Coronary artery (tissue), 2 donors: ENCODE measurements at regions not wholly inside any gene's neighbourhood (a gene's known extent, or its start where the extent isn't known, plus 50 kb on each side); places are given as distances from the start of the nearest gene placed in this dataset.

ENCODE experiments used
- DNase-seq: peaks from one replicate; pipeline ENCODE4 v3.0.0-alpha.2; 2017; ENCODE audit warnings: low spot score
- H3K27ac ChIP-seq, 2 donors: fragments of 200-600 bp; sonication (generic); one replicate each; pipeline ENCODE4 v1.5.1; 2016 to 2019
- H3K4me3 ChIP-seq: fragments of 200-600 bp; sonication (generic); 2 replicates; pipeline ENCODE4 v1.5.1; 2016; ENCODE audit warnings: mild to moderate bottlenecking, moderate library complexity
- TF ChIP-seq, protein P1 (sequence below): fragments of 200-600 bp; sonication (generic); IDR thresholded peaks from one replicate; pipeline ENCODE4 v1.5.1; 2019; ENCODE audit warnings: antibody characterized with exemption

DNA sequence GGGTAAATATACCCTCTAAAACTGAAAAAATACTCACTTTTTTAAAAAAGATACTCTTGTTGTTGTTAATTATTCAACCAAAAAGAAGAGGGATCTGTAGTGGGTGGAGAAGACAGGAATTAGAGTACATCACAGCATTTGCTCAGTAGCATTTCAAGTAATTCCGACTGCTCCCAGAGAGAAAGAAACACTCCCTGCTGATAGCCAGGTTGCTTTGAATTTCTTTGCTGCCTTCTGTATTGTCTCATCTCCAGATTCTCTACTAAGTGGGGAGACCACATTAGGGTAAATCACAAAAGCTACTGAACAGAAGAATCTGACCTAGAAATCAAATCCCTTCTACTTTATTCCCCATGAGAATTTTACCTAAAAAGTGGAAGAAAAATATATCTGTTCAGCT, 661.1 kb downstream of the BRINP3 start:
- H3K4me3 ChIP-seq = no peak overlapping the region
- no peak for DNase-seq
- no peak overlapping the region for H3K27ac ChIP-seq
- TF ChIP-seq, protein P1, sequence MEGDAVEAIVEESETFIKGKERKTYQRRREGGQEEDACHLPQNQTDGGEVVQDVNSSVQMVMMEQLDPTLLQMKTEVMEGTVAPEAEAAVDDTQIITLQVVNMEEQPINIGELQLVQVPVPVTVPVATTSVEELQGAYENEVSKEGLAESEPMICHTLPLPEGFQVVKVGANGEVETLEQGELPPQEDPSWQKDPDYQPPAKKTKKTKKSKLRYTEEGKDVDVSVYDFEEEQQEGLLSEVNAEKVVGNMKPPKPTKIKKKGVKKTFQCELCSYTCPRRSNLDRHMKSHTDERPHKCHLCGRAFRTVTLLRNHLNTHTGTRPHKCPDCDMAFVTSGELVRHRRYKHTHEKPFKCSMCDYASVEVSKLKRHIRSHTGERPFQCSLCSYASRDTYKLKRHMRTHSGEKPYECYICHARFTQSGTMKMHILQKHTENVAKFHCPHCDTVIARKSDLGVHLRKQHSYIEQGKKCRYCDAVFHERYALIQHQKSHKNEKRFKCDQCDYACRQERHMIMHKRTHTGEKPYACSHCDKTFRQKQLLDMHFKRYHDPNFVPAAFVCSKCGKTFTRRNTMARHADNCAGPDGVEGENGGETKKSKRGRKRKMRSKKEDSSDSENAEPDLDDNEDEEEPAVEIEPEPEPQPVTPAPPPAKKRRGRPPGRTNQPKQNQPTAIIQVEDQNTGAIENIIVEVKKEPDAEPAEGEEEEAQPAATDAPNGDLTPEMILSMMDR = no peak

DNA sequence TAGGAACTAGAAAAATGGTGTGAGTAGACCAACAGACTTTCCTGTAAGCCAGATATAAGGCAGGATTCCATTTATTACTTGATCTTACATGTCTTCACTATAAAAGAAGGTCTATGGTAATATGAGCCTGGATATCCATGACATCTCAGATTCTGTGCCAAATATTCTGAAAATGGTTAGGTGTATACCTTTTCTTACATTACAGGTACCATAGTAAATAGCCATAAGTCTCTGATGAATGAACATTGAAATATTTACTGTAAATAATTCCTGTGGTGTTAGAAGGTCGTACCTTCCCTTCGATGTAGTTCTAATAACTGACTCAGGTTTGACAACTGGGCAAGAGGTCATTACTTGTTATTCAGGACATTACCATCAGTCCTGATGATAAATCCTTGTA, 657.9 kb downstream of the BRINP3 start:
- H3K27ac ChIP-seq = no peak overlapping the region
- TF ChIP-seq, protein P1 = no peak
- H3K4me3 ChIP-seq = no peak overlapping the region
- no peak for DNase-seq

DNA sequence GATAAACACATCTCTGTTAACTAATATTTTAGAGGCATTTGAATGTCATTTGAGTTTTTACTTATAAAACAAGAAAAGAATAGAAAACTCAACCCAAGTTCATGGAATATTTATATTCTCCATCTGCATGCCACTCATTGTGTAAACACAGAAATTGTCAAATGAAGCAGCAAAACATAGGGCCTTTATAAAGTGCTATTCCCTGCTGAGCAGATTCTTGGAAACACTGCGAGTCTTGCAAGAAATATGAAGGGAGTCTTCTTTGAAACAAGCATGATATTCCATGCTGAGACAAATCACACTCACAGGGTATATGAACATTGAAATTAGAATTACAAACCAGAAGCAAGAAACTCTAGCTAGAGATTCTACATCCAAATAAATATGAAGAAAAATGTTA, 655.8 kb downstream of the BRINP3 start:
- Histone ChIP-seq H3K4me3 (no peak overlapping the region), H3K27ac (no peak overlapping the region)
- no peak for DNase-seq
- TF ChIP-seq, protein P1 = no peak

DNA sequence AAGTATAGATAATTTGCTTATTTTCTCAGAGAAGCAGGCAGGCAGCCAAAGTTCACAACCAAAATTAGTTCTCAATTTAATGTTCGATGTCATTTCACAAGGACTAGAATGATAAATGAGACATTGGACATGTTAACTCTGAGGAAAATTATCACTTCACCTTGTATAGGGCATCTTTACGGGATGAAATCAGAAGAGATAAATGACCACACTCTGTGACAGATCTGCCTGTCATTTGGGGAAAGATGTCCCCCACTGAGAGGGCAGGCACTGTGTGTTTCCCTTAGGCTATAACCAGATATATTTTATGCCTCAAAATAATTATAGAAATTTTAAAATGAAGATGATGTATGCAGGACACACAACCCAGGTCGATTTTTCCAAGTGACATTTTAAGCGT, 642.9 kb downstream of the BRINP3 start:
- DNase-seq = no peak
- Histone ChIP-seq H3K27ac (no peak overlapping the region), H3K4me3 (no peak overlapping the region)
- TF ChIP-seq, protein P1 = no peak

DNA sequence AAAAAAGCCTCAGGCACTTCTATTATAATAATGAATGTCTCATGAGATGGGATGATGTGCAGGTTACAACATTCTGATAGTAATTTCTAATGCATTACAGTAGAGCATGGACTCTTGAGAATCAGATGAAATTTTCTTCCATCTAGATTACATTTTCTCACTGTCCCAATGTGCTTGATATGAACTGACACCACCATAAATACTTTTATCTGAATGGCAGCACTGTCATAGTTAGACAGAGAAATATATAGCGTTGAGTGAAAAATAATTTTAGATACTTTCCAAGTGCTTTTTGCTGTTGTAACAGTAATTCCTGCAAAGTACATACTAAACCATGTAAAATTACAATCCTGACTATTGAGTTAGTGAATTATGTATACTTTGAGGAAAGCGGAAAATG, 630.1 kb downstream of the BRINP3 start:
- TF ChIP-seq, protein P1 = no peak
- Histone ChIP-seq H3K27ac (no peak overlapping the region), H3K4me3 (no peak overlapping the region)
- no peak for DNase-seq

DNA sequence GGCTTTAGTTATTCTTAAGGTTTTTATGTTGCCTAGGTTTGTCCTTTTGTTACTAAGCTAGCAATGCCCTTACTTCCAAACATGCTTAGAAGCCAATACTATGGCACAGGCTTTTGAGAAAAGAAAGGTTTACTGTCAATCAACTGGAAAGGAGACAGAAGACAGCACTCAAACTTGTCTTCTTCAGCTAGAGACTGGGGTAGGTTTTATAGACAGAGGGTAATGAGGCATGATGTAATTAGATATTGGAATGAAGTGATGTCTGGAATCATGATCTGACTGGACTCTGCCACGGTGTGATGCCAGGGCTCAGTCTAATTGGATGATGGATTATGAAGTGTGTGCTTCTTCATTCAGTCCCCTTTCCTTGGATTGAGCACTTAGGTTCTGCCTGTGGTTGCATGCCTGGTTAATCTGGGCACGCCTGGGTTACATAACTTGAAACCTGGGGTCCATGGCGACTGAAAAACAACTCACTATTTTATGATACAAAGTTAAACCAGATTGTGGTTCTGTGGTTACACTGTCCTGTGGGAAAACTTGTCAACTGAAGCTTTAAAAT, 625.8 kb downstream of the BRINP3 start:
- TF ChIP-seq, protein P1 = no peak
- Histone ChIP-seq H3K27ac (no peak overlapping the region), H3K4me3 (no peak overlapping the region)
- DNase-seq = no peak

DNA sequence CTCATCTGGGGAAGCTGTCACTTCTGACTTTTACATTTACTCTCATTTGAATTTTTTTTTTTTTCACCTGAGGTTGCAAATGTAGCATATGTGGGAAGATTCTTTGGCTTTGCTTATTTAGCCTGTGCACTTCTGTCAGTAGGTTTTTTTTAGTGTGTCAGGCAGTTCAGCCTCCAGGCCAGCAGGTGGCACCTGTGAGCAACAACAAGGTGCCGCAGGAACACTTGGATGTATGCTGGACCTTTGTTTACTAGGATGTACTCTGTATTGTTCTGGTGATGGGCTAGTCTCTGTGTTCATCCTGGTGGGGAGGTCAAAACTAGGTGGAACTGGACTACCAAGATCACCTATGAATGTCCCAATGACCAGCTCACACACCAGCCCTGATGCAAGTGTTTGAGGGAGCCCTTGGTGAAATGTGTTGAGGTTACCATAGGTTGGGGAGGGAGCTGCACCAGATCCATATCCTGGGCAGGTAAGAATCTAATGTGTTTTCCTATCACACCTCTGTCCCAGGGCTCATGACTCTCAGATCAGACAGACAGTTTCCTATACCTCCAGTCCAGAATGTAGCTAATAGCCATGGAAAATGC, 618.2 kb downstream of the BRINP3 start:
- no peak for DNase-seq
- TF ChIP-seq, protein P1 = no peak
- Histone ChIP-seq H3K4me3 (no peak overlapping the region), H3K27ac (no peak overlapping the region)
